Muscle of leg (tissue), 3 donors: ENCODE measurements at regions not wholly inside any gene's neighbourhood (a gene's known extent, or its start where the extent isn't known, plus 50 kb on each side); places are given as distances from the start of the nearest gene placed in this dataset.
"Not testable (repeated sequence)": the region's sequence is repeated elsewhere in the genome, so short reads cannot be mapped to it uniquely, and the experiment has no call there.

Experiments used
- DNase-seq: peaks from one replicate; pipeline ENCODE4 v3.0.0; 2013
- H3K27ac ChIP-seq: one replicate; pipeline ENCODE4 v1.5.1; 2013; ENCODE audit warnings: mild to moderate bottlenecking, low read length, control low read depth
- H3K27me3 ChIP-seq: one replicate; pipeline ENCODE4 v1.6.1; 2013; ENCODE audit warnings: low read length; ENCODE audit not compliant: control insufficient read depth, insufficient read depth
- H3K36me3 ChIP-seq: one replicate; pipeline ENCODE4 v1.6.1; 2013; ENCODE audit warnings: low read length; ENCODE audit not compliant: control insufficient read depth, insufficient read depth
- H3K4me1 ChIP-seq: one replicate; pipeline ENCODE4 v1.6.1; 2013; ENCODE audit warnings: low read length; ENCODE audit not compliant: control insufficient read depth, insufficient read depth
- H3K4me3 ChIP-seq: one replicate; pipeline ENCODE4 v1.5.1; 2013; ENCODE audit warnings: low read length, control low read depth
- H3K9me3 ChIP-seq: replicated peaks from 2 replicates; pipeline ENCODE4 v1.6.1; 2013; ENCODE audit warnings: low read depth, low read length; ENCODE audit not compliant: control insufficient read depth
- WGBS: methylation state at CpG from one replicate; pipeline ENCODE4 v1.1.5; 2013; ENCODE audit warnings: missing lambda C conversion rate; ENCODE audit not compliant: insufficient coverage; 5-methylcytosine and 5-hydroxymethylcytosine counted together

DNA sequence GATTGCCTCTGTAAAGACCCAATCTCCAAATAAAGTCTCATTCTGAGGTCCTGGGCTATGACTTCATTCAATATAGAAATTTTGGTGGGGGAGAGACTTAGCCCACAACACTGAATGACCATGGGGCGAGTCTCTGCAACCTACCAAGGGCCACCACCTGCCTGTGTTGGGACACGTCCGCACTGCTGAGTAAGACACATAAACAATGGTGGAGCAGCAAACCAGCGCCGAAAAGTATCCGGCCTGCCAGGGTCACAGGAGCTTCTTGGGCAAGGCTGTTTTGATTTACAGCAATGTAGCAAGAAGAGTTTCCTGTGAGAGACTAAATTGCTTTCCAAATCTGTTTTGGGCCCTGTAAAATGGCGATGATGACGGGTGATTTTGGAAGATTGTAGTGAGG, 122.3 kb downstream of the SHANK2 start:
- H3K4me3 ChIP-seq, result no peak overlapping the region
- peaks cover 14% of the 10 kb centered on the region for H3K4me1 ChIP-seq
- H3K9me3 ChIP-seq, result no peaks in the 10 kb centered on the region
- DNase-seq, result no peak
- WGBS, result 78% methylated on average over 6 of the region's 8 CpGs
- H3K36me3 ChIP-seq, result no peaks in the 10 kb centered on the region
- no peak overlapping the region for H3K27ac ChIP-seq
- peaks cover 7% of the 10 kb centered on the region for H3K27me3 ChIP-seq

DNA sequence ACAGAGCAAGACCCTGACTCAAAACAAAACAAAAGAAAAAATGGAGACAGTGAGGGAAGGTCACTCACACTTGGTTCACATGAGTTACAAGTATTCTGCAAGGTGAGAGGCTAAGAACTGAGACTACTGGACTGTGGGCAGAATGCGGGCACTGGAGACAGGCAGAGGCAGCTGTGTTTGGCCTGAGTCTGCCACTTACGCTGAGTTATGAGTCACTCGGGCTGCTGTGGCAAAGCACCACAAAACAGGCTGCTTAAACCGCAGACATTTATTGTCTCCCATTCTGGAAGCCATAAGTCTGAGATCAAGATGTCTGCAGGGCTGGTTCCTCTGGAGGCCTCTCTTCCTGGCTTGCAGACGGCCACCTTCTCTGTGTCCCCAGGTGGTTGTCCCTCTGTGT, 122.8 kb downstream of the SHANK2 start:
- 73% methylated on average over 5 of the region's 5 CpGs for WGBS
- Histone ChIP-seq H3K9me3 (no peaks in the 10 kb centered on the region), H3K36me3 (no peaks in the 10 kb centered on the region), H3K4me3 (no peak overlapping the region), H3K4me1 (peaks cover 14% of the 10 kb centered on the region), H3K27me3 (peaks cover 7% of the 10 kb centered on the region), H3K27ac (no peak overlapping the region)
- DNase-seq, result peak; percentile 57

DNA sequence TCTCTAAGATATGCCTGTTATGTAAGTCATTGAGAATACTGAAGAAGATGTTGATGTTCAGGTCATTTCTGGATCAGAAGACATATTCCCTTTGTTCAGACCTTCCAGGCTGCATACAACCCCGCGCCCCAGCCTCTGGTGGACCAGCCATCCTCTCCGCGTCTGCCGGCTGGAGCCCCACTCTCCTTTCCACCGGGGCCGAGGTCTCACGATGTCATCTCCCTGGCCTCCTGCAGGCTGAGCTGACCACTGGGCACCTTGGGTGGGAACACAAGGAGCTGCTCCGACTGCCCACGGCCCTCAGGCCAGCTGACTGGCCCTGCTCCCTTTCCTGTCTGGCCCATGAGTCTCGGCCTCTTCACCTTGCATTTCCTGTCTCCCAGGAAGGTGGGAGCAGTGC, 124.6 kb downstream of the SHANK2 start:
- Histone ChIP-seq H3K4me1 (peaks cover 14% of the 10 kb centered on the region), H3K27ac (no peak overlapping the region), H3K36me3 (no peaks in the 10 kb centered on the region), H3K9me3 (no peaks in the 10 kb centered on the region), H3K4me3 (no peak overlapping the region), H3K27me3 (peaks cover 7% of the 10 kb centered on the region)
- 85% methylated on average over 11 of the region's 11 CpGs for WGBS
- DNase-seq, result no peak

DNA sequence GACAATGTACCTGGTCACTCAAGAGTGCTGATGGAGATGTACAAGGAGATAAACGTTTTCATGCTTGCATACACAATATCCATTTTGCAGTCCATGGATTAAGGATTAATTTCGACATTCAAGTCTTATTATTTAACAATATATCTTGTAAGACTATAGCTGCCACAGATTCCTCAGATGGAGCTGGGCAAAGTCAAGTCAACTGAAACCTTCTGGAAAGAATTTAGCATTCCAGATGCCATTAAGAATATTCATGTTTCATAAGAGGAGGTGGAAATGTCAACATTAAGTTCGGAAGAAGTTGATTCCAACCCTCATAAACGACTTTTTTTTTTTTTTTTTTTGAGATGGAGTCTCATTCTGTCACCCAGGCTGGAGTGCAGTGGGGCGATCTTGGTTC, 126.0 kb downstream of the SHANK2 start:
- no CpG with 5 or more reads among the region's 5 CpGs for WGBS
- not testable (repeated sequence) for H3K4me1 ChIP-seq, H3K27me3 ChIP-seq, H3K9me3 ChIP-seq, H3K36me3 ChIP-seq, H3K4me3 ChIP-seq, H3K27ac ChIP-seq, DNase-seq

DNA sequence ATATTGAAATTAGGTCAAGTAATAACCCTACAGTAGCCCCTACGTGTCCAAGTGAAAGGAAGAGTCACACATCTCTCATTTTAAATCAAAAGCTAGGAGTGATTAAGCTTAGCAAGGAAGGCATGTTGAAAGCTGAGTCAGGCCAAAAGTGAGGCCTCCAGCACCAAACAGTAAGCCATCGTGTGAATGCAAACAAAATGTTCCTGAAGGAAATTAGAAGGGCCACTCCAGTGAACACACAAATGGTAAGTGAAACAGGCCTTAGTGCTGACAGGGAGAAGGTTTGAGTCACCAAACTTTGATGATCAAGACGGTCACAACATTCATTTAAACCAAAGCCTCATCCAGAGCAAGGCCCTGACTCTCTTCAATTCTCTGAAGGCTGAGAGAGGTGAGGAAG, 127.2 kb downstream of the SHANK2 start:
- DNase-seq, result no peak
- Histone ChIP-seq H3K27ac (no peak overlapping the region), H3K27me3 (peaks cover 6% of the 10 kb centered on the region), H3K4me3 (no peak overlapping the region), H3K4me1 (peaks cover 11% of the 10 kb centered on the region), H3K36me3 (no peaks in the 10 kb centered on the region), H3K9me3 (no peaks in the 10 kb centered on the region)
- no CpG with 5 or more reads among the region's 3 CpGs for WGBS

DNA sequence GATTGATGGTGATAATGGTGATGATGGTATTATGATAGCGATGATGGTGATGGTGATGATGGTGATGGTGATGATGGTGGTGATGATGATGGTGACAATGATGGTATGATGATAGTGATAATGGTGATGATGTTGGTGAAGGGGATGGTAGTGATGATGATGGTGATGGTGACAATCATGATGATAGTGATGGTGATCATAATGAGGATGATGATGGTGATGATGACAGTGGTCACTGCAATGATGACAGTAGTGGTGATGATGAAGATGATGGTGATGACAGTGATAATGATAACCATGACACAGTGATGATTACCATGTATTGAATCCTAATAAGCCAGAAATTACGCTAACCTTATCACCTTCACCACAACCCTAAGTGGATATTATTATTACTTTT, 128.2 kb downstream of the SHANK2 start:
- Histone ChIP-seq H3K9me3 (no peaks in the 10 kb centered on the region), H3K27ac (no peak overlapping the region), H3K27me3 (peaks cover 6% of the 10 kb centered on the region), H3K4me3 (no peak overlapping the region), H3K4me1 (peaks cover 8% of the 10 kb centered on the region), H3K36me3 (no peaks in the 10 kb centered on the region)
- WGBS, result 83% methylated on average over 1 of the region's 2 CpGs
- no peak for DNase-seq

DNA sequence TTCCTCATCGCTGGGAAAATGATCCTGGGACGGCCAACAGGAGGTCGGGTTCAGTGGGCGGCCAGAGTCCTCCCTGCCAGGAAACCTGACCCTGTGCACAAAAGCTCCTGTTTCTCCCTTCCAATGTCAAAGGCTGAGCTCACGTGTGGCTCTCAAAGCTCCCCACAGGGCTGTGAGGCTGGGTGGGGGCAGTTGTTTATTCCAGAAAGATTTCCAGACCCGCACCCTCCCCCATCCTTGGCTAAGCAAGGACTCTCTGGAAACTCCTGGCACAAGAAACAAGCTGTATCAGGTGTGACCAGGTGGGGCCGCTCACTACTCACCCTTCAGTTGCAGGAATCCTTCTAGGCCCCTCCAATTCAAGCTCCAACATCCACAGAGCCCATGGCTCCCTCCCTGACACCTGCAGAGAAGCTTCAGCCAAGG, 131.9 kb downstream of the SHANK2 start:
- H3K27me3 ChIP-seq, result peaks cover 14% of the 10 kb centered on the region
- no peak overlapping the region for H3K27ac ChIP-seq
- no peaks in the 10 kb centered on the region for H3K9me3 ChIP-seq
- DNase-seq, result peak; percentile 29
- H3K4me3 ChIP-seq, result no peak overlapping the region
- H3K4me1 ChIP-seq, result peaks cover 18% of the 10 kb centered on the region
- WGBS, result 13% methylated on average over 1 of the region's 7 CpGs
- no peaks in the 10 kb centered on the region for H3K36me3 ChIP-seq

DNA sequence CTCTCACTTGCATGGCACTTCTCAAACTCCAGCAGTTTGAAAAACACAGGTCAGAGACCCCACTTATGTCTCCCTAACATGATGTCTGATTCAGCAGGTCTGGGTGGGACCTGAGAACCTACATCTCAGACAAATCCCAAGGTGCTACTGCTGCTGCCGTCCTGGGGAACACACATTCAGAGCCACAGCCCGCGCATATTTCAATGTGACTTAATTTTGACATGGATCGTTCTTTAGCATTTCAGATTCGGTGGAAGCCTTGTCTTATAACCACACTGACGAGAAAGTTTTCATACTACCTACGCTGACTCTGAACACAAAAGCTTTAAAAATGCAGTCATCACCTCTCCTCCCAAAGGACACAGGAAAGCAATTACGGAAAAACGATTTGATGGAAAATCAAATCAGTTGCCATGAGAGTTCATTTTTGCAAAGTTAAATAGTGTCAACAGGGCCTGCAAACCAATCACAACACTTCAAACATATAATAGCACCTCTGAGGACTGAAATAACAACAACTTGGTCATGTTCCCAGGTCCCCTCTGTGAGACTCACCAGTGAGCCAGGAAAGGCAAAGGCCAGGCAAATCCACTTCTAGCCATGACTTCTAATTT, 132.6 kb downstream of the SHANK2 start:
- DNase-seq, result peak; percentile 39
- 69% methylated on average over 4 of the region's 9 CpGs for WGBS
- no peaks in the 10 kb centered on the region for H3K9me3 ChIP-seq
- H3K27me3 ChIP-seq, result peaks cover 14% of the 10 kb centered on the region
- H3K4me3 ChIP-seq, result no peak overlapping the region
- peaks cover 18% of the 10 kb centered on the region for H3K4me1 ChIP-seq
- no peak overlapping the region for H3K27ac ChIP-seq
- H3K36me3 ChIP-seq, result no peaks in the 10 kb centered on the region

DNA sequence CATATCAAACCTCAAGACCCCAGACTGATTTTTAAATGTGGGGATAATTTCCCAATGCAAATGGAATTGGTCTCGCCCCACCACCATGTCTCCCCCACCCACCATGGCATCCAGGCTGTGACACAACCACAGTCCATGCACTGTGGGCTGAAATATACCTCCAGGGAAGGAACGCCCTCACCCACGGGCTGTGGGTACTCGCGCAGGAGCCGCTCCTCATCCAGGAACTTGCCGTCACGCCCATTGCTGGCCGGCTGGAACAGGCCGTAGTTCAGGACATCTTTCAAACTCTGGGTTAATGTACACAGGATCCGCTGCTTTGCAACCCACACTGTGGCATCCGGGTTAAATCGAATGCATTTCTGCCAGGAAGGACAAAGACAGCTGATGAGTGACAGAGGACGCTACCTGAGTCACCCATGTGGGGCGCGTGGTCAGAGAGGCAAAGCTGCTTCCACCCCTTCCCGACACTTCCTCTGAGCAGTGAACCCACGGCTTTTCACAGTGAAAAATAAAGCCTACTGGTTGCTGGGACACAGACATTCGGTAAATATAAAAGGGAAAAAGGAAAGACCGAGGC, 133.6 kb downstream of the SHANK2 start:
- peaks cover 20% of the 10 kb centered on the region for H3K27me3 ChIP-seq
- no peaks in the 10 kb centered on the region for H3K36me3 ChIP-seq
- no peaks in the 10 kb centered on the region for H3K9me3 ChIP-seq
- H3K4me1 ChIP-seq, result peaks cover 25% of the 10 kb centered on the region
- 95% methylated on average over 19 of the region's 20 CpGs for WGBS
- DNase-seq, result no peak
- H3K4me3 ChIP-seq, result no peak overlapping the region
- H3K27ac ChIP-seq, result no peak overlapping the region

DNA sequence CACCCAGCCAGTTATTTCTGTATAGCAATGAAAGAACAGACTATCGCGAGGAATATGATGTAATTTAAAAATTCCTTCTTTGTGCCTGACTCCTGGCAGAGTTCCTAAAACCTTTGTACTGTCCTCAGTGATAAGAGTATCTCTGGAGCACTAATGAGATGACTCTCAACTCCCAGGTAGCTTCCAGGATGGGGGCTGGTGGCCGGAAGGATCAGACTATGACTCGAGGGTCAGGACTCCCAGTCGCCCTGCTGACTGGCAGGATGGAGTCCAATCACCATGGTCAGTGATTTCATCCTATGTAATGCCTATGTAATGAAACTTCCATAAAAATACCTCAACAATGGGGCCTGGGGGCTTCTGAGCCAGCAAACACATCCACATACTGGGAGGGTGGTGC, 135.1 kb downstream of the SHANK2 start:
- Histone ChIP-seq H3K36me3 (no peaks in the 10 kb centered on the region), H3K27ac (no peak overlapping the region), H3K9me3 (no peaks in the 10 kb centered on the region), H3K27me3 (peaks cover 32% of the 10 kb centered on the region), H3K4me1 (peaks cover 26% of the 10 kb centered on the region), H3K4me3 (no peak overlapping the region)
- 100% methylated on average over 1 of the region's 5 CpGs for WGBS
- DNase-seq, result no peak

DNA sequence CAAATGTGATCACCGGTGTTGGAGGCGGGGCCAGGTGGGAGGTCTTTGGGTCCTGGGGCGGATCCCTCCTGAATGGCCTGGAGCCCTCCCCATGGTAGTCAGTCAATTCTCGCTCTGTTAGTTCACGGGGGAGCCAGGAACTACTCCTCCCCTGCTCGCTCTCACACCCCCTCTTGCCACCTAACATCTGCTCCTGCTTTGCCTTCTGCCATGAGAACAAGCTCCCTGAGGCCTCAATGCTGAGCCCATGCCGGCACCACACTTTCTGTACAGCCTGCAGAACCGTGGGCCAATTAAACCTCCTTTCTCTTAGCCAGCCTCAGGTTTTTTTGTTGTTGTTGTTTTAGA, 135.7 kb downstream of the SHANK2 start:
- H3K27me3 ChIP-seq, result peaks cover 33% of the 10 kb centered on the region
- WGBS, result 78% methylated on average over 6 of the region's 8 CpGs
- H3K9me3 ChIP-seq, result no peaks in the 10 kb centered on the region

More for the DNA sequence above, 135.7 kb downstream of the SHANK2 start:
- DNase-seq, result no peak
- peaks cover 26% of the 10 kb centered on the region for H3K4me1 ChIP-seq
- H3K4me3 ChIP-seq, result no peak overlapping the region
- H3K27ac ChIP-seq, result no peak overlapping the region
- H3K36me3 ChIP-seq, result no peaks in the 10 kb centered on the region
